ENCODE measurements at regions not wholly inside any gene's neighbourhood (a gene's known extent, or its start where the extent isn't known, plus 50 kb on each side); places are given as distances from the start of the nearest gene placed in this dataset.
"Not testable (repeated sequence)": the region's sequence is repeated elsewhere in the genome, so short reads cannot be mapped to it uniquely, and the experiment has no call there.

DNA sequence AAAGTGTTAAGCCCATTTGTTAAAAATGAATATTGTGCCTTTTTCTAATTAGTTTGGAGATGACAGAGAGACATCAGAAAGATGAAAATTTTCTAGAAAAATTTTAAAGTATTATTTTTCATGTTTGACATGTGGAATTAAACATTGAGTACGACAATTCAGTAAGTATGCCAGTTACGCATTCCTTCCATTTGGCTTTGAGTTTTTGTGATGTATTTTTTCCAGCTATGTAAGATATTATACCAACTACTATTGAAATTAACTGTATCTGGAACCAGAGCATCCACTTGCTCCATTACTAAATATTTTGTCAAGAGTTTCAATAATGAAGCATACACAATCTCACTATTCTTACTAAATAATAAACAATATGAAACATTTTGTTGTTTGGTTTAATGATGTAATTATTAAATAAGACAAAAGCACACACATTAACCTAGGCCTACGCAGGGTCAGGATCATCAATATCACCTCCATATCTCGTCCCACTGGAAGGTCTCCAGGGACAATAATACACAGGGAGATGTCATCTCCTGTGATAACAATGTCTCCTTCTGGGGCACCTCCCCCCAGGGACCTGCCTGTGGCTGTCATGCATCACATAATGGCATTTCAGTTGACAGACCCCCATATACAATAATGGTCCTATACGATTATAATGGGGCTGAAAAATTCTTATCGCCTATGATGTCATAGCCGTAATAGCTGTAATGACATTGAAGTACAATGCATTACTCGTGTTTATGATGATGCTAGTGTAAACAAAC, 274.1 kb downstream of the REEP3 start:
- FAIRE-seq: no peak

DNA sequence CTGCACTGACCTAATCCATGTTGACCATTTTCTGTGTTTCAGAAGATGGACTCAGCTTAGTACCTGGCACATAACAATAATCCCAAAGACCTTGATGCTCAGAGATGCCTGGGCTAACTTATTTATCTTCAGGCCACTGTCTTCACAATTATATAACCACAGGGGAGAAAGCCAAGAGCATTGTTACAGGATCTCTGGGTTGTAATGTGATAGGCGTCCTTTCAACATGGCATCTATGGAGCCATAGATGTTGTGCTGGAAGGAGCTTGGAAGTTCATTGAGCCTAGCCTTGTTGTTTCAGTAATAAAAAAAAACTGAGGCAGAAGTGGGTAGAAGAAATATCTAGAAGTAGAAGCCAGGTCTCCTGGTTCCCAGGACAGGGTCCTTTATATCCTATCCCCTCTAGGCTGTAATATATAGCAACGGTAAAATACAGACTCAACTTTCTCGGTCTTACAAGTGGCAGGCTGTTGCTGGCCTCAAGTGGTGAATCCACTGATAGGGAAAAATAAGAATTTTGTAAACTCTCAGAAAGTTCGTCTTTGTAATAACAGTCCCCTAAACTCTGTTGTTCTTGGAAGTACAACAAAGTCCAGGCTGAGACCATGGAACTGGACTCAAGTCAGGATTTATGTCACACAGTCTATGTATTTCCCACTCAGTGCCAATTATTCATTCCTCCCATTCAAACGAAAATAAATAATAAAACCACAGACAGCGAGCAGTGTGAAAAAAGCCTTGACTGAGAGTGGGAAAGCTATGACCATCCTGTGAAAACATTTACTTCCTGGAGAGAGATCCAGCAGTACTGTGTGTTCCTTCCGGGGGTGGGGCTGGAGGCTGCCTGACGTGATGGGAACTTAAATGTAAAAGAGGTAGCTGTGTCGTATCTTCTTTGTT, 277.6 kb downstream of the REEP3 start:
- no peak for FAIRE-seq

DNA sequence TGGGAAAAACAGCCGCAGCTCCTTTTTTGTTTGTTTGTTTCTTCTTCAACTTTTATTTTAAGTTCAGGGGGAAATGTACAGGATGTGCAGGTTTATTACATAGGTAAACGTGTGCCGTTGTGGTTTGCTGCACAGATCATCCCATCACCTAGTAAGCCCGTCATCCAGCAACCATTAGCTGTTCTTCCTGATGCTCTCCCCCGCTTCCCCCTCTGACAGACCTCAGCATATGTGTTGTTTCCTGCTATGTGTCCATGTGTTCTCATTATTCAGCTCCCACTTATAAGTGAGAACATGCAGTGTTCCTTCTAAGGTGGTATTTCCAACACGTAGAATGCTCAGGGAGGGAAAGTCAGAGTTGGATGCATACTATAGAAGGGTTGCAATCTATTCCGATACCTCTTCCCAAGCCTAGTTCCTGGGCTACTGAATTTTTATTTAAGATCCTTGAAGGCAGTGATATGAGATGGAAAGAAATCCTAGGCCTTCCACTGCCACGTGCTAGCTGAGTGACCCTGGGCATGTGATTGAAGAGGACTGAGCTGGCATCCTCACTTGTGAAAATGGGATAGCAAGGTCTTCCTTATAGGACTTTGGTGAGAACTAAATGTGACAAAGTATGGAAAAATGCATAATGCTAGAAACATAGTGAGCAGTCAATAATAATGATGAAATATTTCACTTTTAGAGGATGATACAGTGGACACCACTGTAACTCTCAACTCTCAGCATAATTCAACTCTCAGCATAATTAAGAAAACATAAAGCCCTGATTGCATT, 278.5 kb downstream of the REEP3 start:
- FAIRE-seq: no peak

DNA sequence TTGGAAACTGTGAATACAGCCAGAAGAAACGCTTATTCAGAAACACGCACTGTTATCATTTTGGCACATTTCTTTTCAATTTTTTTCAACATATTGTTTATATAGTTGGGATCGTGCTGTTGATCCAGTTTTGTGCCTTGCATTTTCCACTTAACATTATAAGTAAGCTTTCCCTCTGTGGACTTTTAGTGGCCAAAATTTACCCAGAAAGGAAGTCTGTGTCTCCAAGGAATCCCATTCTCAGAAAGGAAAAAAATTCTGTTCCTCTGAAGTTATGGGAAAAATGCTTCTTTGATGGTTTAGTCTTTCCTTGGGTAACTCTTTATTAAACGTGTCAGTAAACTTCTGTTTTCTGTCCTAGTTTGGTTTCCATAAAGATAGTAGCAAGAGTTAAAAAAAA, 280.0 kb downstream of the REEP3 start:
- no peak for FAIRE-seq

DNA sequence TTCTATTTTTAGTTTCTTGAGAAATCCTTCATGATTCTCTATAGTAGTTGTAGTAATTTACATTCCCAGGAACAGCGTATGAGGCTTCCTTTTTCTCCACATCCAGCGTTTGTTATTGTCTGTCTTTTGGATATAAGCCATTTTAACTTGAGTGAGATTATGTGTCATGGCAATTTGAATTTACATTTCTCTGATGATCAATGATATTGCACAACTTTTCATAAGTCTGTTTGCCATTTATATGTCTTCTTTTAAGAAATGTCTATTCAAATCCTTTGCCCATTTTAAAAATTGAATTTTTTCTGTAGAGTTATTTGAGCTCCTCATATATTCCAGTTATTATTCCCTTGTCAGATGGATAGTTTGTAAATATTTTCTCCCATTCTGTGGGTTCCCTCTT, 285.1 kb downstream of the REEP3 start:
- no peak for FAIRE-seq

DNA sequence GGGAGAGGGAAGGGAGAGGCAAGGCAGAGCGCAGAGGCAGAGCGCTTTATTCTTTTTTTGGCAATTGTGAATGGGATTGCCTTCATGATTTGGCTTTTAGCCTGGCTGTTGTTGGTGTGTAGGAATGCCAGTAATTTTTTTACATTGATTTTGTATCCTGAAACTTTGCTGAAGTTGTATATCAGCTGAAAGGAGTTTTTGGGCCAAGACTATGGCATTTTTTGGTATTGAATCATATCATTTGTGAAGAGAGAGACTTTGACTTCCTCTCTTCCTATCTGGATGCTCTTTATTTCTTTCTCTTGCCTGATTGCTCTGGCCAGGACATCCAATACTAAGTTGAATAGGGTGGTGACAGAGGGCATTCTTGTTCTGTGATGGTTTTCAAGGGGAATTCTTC, 291.3 kb downstream of the REEP3 start:
- no peak for FAIRE-seq

DNA sequence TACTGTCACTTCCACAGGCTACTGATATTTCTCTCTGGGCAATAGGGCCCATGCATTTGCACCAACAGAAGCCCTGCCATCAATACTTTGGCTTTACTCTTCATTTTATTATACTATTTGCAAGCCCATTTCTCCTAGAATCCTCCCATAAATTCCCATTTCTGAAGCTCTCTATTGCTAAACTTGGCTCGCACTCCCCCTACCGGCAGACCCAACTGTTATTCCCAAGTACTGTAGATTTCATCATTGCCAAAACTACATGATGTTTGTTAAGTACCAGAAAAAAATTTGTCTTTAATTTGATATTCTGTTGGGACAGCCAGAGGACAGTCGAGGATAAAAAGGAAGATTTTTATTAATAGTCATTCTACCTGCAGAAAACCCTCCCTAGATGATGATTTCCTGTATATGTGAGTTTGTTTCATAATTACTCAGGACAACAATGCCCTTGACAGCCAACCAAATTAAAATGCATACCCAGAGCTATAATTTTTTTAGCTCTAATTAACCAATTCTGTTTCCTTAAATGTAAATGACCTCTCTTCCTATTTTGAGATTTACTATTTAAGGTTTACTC, 298.6 kb downstream of the REEP3 start:
- FAIRE-seq: peak; percentile 77

DNA sequence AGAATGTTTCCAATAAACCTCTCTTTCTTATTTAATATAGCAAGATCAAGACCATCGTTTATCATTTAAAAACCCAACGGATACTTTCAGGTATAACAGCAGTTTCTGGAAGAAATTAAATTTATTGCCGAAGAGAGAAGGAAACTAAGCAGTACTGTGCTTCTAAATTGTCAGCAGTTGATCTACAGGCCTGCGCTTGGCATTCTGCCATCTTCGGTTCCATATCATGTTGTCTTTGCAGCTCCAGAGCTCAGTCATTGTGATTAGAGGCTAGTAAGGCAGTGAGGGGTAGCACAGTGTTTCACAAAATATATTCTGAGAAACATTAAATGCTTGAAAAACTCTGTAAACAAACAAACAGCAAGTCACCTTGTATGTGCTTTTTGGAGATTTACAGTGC, 301.3 kb downstream of the REEP3 start:
- no peak for FAIRE-seq

DNA sequence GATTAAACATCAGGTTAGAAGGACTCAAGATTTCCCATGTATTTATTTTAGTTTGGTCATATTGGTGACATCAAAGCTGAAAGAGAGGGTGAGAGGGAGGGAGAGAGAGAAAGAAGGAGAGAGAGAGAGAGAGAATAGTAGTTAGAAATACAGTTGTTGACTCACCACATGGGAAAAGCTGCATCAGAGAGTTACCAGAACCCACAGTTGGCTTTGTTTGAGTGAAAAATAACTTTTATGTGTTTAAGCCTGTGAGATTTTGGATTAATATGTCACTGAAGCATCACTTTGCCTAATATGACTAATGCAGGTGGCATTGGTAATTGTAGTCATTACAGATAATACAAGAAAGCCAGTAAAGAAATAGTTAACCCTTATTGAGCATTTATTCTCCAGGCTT, 303.9 kb downstream of the REEP3 start:
- FAIRE-seq: no peak

DNA sequence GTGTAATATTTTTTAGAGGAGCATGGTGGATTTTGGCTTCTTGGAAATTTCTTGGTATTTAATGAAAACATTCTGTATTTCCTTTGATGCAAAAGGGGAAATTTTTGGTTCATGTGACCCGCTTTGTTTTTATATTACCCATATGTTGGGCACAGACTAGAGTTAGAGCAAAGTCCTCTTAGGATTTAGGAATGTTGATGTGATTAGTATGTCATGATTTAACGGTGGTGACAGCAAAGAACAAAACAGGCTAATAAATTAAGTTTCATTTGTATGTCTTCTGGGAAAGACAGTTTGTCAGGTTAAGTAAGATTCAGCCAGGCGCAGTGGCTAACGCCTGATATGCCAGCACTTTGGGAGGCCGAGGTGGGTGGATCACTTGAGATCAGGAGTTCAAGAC, 304.6 kb downstream of the REEP3 start:
- FAIRE-seq: no peak

DNA sequence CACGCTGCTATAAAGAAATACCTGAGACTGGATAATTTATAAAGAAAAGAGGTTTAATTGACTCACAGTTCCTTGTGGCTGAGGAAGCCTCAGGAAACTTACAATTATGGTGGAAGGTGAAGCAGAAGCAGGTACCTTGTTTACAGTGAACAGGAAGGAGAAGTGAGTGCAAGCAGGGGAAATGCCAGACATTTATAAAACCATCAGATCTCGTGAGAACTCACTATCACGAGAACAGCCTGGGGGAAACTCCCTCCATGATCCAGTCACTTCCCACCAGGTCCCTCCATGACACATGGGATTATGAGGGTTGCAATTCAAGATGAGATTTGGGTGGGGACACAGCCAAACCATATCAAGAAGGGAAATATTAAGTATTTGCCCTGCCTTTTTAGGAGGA, 305.8 kb downstream of the REEP3 start:
- FAIRE-seq: not testable (repeated sequence)

DNA sequence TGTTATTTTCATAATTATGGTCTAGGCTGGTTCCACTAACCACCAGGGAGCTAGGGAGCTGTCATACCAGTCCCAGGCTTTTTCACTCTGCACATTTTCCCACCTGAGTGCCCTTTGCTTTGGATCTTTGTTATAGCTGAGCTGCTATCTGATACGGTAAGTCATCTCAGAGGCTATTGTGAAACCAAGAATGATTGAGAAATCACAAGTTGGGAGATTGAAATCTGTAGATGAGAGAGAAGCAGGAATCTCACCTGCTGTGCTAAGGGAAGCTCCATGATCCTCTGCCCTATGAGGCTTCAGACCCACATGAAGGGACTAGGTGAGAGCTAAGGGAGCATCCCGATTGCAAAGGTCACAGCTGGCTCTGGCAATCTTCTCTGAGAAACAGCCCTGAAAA, 307.8 kb downstream of the REEP3 start:
- FAIRE-seq: no peak

DNA sequence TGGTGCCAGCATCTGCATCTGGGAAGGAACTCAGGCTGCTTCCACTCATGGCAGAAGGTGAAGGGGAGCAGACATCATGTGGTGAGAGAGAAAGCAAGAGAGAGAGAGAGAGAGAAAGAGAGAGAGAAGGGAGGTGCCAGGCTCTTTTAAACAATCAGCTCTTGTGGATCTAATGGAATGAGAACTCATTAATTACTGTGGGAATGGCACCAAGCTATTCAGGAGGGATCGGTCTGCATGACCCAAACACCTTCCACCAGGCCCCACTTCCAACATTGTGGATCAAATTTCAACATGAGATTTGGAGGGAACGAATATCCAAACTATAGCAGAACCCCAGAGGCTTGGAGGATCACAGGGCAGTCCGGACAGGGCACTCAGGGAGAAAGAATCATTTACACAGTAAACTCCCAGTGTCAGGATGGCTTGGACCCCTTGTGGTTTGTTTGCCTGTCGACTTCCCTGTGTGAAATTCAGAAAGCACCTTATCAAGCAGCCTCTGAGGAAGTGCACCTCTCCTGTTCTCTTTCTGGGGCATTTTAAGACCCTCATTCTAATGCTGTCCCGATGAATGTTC, 308.5 kb downstream of the REEP3 start:
- FAIRE-seq: no peak

DNA sequence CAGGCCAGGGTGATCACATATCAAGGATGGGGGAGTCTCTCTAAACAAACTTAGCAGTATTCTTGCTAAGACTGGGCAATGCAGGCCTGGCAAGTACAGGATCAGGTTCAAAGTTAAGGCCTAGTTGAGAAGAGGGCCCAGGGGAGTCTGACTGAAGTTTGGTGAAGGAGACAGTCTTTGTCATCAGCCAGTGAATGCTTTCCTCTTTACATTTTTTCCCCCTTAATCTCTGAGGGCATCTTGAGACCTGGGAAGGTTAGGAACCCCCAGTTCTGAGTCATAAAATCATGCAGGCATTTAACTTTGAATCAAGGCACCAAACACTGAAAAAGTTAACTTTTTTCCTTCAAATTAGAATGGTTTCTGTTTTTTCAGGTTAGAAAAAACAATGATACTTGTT, 311.5 kb downstream of the REEP3 start:
- FAIRE-seq: no peak

DNA sequence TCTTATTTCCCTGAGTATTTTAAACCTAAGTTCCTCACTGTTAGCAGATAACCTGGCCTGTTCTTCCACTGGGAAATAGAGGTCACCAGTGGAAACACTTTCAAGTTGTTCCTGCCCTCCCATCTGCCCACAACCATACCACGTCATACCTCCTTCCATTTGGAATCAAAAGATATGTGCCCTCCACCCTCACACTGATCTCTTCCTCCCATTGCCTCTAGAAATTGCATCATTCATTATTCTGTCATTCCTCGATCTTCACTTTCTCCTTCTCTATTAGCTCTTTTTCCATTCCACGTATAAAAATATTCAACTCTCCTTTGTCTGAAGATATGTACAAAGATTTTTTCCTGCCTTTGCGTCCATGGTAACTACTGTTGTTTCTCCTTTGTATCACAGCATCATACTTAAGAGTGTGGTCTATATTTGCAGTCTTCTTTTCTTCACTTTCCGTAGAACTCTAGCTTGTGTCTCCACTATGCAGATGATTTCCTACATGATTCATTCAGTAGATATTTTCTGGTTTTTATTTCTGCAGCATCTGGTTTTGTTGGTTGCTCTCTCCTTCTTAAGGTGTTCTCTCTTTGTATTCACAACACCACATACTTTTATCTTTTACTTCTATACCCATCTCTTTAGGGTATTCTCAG, 312.3 kb downstream of the REEP3 start:
- FAIRE-seq: no peak

DNA sequence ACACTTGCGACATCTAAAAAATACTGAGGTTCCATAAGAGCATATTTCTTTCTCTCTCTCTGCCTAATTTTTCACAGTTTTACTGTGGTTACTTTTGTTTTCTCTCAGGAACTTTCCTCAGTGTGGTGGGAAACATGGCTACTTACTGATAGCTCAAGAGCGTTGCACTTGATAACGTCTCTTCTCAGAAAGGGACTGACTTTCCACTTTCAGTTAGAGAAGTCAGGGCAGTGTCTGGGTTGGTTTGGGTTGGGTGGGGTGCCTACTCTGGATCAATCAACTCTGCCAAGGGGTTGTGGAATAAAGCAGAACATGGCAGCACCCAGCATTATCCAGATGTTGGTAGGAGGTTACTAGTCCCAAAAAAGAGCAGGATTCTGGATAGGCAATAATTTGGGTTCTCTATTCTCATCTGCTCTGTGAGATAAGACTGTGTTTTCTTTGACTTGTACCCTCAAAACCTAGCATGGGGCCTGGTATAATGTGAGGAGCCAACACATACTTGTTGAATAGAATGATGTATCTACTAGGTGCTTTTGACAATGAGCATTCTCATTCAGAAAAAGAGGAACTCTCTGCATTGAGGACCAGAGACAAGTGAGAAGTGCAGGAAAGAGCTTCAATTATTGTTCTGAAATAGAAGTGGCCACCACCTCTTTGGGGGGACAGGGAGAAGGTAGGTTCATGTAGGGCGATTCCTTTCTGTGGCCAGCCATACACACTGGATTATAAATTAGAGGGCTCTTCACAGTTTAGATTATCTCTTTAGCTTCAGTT, 315.7 kb downstream of the REEP3 start:
- FAIRE-seq: no peak

DNA sequence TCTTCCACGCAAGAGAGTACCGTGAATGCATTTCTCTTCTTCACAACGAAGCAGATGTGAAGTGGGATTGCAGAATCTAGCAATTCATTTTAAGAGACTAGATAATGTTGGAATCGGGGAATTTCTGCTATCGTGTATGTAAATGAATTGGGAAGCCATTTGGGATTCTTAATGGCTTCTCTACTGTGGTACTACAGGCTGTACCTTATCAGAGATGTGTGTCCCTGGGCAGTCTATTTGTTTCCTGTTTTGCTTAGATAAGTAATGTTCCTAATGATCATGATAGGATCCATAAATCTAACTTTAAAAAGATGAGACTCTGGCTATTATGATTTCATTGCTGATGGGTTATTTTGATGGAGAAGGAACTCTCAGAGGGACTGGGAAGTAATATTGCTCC, 320.6 kb downstream of the REEP3 start:
- no peak for FAIRE-seq

DNA sequence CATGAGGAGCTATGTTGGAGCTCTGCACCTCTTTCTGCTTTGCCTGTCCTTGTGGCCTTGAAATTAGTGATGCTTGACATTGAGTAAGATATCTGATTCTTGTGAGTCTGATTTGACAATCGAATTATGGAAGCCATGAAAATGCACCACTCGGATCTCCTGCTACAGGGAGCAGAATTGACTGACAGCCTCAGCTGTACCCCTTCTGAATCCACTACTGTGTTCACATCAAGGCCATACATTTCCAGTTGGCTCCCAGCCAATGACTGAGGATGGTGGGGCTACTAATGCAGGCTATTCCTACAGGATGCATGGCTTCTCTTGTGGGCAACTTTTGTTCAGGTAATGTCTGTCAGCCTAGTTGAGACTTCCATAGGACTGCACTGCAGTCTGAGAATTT, 321.9 kb downstream of the REEP3 start:
- FAIRE-seq: no peak

DNA sequence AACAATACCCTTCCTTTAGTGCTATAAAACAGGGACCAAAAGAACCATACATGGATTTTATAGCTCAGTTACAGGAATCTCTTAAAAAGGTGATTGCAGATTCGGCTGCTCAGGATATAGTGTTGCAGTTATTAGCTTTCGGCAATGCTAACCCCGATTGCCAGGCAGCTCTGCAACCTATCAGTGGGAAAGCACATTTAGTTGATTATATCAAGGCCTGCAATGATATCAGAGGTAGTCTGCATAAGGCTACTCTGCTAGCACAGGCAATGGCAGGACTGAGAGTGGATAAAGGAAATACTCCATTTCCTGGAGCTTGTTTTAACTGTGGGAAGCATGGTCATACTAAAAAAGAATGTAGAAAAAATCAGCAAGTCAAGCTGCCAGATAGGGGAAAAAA, 327.7 kb downstream of the REEP3 start:
- FAIRE-seq: not testable (repeated sequence)

DNA sequence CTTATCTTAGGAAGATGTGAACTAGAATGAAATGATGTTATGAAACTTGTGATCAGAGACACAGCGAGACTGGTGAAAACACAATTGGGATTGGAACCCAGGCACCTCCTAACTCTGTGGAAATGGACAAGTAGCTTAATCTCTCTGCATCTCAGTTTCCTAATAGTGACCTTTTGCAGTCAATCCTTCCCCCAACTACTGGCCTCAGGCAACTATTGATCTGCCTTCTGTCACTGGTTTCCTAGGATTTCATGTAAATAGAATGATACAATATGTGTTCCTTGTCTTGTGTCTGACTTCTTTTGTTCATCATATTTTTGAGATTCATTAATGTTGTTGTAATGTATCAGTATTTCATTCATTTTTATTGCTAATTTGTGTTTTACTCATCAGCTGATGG, 341.7 kb downstream of the REEP3 start:
- no peak for FAIRE-seq

DNA sequence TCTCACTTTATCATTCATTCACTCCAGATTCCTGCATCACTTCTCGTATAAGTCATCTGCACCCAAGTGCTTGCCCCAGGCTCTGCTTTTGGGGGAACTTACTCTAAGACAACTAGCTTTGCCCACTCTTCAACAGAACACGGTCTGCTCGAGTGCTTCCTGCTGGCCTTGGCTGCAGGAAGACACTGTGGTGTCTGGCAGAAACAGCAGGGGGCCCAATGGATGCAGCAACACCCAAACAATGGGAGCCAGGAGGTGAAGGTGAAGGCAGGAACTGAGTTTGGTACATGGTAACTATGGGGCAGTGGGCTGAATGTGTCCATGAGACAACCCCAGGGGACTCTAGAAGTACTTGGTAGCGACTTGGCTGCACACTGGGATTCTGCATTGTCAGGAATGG, 344.0 kb downstream of the REEP3 start:
- FAIRE-seq: no peak

Measured in islet of Langerhans (tissue), 1 donor.